IPS-11a (cell line): ENCODE measurements at regions not wholly inside any gene's neighbourhood (a gene's known extent, or its start where the extent isn't known, plus 50 kb on each side); places are given as distances from the start of the nearest gene placed in this dataset.
A peak's percentile ranks its signal among the peaks of the same experiment; 100 is the strongest.
"Not testable (repeated sequence)": the region's sequence is repeated elsewhere in the genome, so short reads cannot be mapped to it uniquely, and the experiment has no call there.

Experiments used
- H3K4me3 ChIP-seq: one replicate; pipeline ENCODE4 v1.5.1; 2013; ENCODE audit warnings: low read depth, low read length, control low read depth

GRCh38 chr7:57740126-57740525 is 290.1 kb downstream of the ZNF716 start:
- H3K4me3 ChIP-seq: not testable (repeated sequence)

GRCh38 chr7:57769131-57769530 is 319.2 kb downstream of the ZNF716 start:
- H3K4me3 ChIP-seq: no peak overlapping the region

GRCh38 chr7:57769958-57770357 is 320.0 kb downstream of the ZNF716 start:
- H3K4me3 ChIP-seq: no peak overlapping the region

- H3K4me3 ChIP-seq: no peak overlapping the region
These were observed 322.3 kb downstream of the ZNF716 start for GRCh38 chr7:57772126-57772924.

- H3K4me3 ChIP-seq: no peak overlapping the region
These were observed 324.3 kb downstream of the ZNF716 start for GRCh38 chr7:57774300-57774699.

GRCh38 chr7:57775396-57776088 is 325.6 kb downstream of the ZNF716 start:
- no peak overlapping the region for H3K4me3 ChIP-seq

GRCh38 chr7:57776136-57776856 is 326.3 kb downstream of the ZNF716 start:
- H3K4me3 ChIP-seq: not testable (repeated sequence)

GRCh38 chr7:57789130-57789529 is 339.2 kb downstream of the ZNF716 start:
- no peak overlapping the region for H3K4me3 ChIP-seq

GRCh38 chr7:57819491-57819981 is 369.6 kb downstream of the ZNF716 start:
- no peak overlapping the region for H3K4me3 ChIP-seq

- no peak overlapping the region for H3K4me3 ChIP-seq
These were observed 370.5 kb downstream of the ZNF716 start for GRCh38 chr7:57820477-57820876.

- H3K4me3 ChIP-seq: no peak overlapping the region
These were observed 371.7 kb downstream of the ZNF716 start for GRCh38 chr7:57821438-57822382.

- not testable (repeated sequence) for H3K4me3 ChIP-seq
These were observed 376.6 kb downstream of the ZNF716 start for GRCh38 chr7:57826548-57826947.

- H3K4me3 ChIP-seq: not testable (repeated sequence)
These were observed 385.2 kb downstream of the ZNF716 start for GRCh38 chr7:57835161-57835560.

- not testable (repeated sequence) for H3K4me3 ChIP-seq
These were observed 389.2 kb downstream of the ZNF716 start for GRCh38 chr7:57839152-57839551.

- H3K4me3 ChIP-seq: peak overlapping the region; percentile 8
These were observed 418.1 kb downstream of the ZNF716 start for GRCh38 chr7:57867884-57868701.

- no peak overlapping the region for H3K4me3 ChIP-seq
These were observed 418.9 kb downstream of the ZNF716 start for GRCh38 chr7:57868771-57869483.
